IMR-90 (cell line): ENCODE measurements at regions not wholly inside any gene's neighbourhood (a gene's known extent, or its start where the extent isn't known, plus 50 kb on each side); places are given as distances from the start of the nearest gene placed in this dataset.

Experiments used
- ATAC-seq: fragments of 200-7000 bp; cut with Tn5 transposase; 2 replicates; pipeline ENCODE4 v1.9.1; 2020; ENCODE audit warnings: low read depth, mild to moderate bottlenecking, moderate library complexity
- BruUV-seq: library from RNA; stranded (reverse); fragments of 400-500 nt; replicated peaks from 2 replicates; lab custom pipeline; 2021; lab: Mats Ljungman, UMichigan
- CTCF ChIA-PET: fragments of 300-600 bp; formaldehyde crosslinking; extraction: SDS; loops from one replicate; lab custom pipeline; 2021; ENCODE audit warnings: antibody characterized with exemption; lab: Yijun Ruan, JAX
- POLR2A ChIA-PET: fragments of 300-600 bp; sonication (Branson Sonifier 250); formaldehyde crosslinking; loops from one replicate; lab custom pipeline; 2022; ENCODE audit warnings: antibody characterized with exemption; ENCODE audit not compliant: unreplicated experiment; lab: Charles Lee
- DNase-seq: peaks from one replicate; pipeline ENCODE4 v3.0.0; 2013
- H2AFZ ChIP-seq: replicated peaks from 2 replicates; pipeline ENCODE3; 2013; ENCODE audit warnings: low read length, mild to moderate bottlenecking; ENCODE audit not compliant: poor library complexity
- H2AK5ac ChIP-seq: 2 replicates; pipeline ENCODE4 v1.6.1; 2013; ENCODE audit warnings: low read depth, low read length, inconsistent platforms
- H2AK9ac ChIP-seq: replicated peaks from 2 replicates; pipeline ENCODE3; 2013; ENCODE audit warnings: mild to moderate bottlenecking, low read depth, low read length, moderate library complexity; ENCODE audit not compliant: poor library complexity
- H2BK120ac ChIP-seq: 2 replicates; pipeline ENCODE4 v1.6.1; 2013; ENCODE audit warnings: low read depth, low read length, inconsistent platforms
- H2BK15ac ChIP-seq: 3 replicates; pipeline ENCODE4 v1.6.1; 2013; ENCODE audit warnings: low read depth, low read length, inconsistent platforms
- H2BK20ac ChIP-seq: 2 replicates; pipeline ENCODE4 v1.6.1; 2013; ENCODE audit warnings: low read depth, mild to moderate bottlenecking, inconsistent platforms, low read length, moderate library complexity
- H2BK5ac ChIP-seq: 2 replicates; pipeline ENCODE4 v1.6.1; 2013; ENCODE audit warnings: mild to moderate bottlenecking, low read depth, low read length, inconsistent platforms; ENCODE audit not compliant: poor library complexity, severe bottlenecking
- H3K14ac ChIP-seq: replicated peaks from 2 replicates; pipeline ENCODE4 v1.6.1; 2013; ENCODE audit warnings: low read depth, low read length, inconsistent platforms
- H3K18ac ChIP-seq: 2 replicates; pipeline ENCODE4 v1.6.1; 2013; ENCODE audit warnings: low read depth, low read length, control low read depth
- H3K23ac ChIP-seq: 2 replicates; pipeline ENCODE4 v1.6.1; 2013; ENCODE audit warnings: low read depth, low read length, inconsistent platforms
- H3K27ac ChIP-seq: 2 replicates; pipeline ENCODE4 v1.5.1; 2013; ENCODE audit warnings: mild to moderate bottlenecking, control low read depth, low read length; ENCODE audit not compliant: insufficient read depth
- H3K27me3 ChIP-seq: 2 replicates; pipeline ENCODE4 v1.6.1; 2013; ENCODE audit warnings: low read length; ENCODE audit not compliant: control insufficient read depth, insufficient read depth
- H3K36me3 ChIP-seq: 2 replicates; pipeline ENCODE4 v1.6.1; 2013; ENCODE audit warnings: low read length, mixed read lengths; ENCODE audit not compliant: control insufficient read depth, insufficient read depth
- H3K4ac ChIP-seq: 2 replicates; pipeline ENCODE4 v1.6.1; 2013; ENCODE audit warnings: low read depth, low read length, inconsistent platforms
- H3K4me1 ChIP-seq: 2 replicates; pipeline ENCODE4 v1.6.1; 2013; ENCODE audit warnings: low read length, mixed read lengths; ENCODE audit not compliant: control insufficient read depth, insufficient read depth
- H3K4me2 ChIP-seq: 2 replicates; pipeline ENCODE4 v1.6.1; 2013; ENCODE audit warnings: low read depth, mild to moderate bottlenecking, control low read depth, low read length, moderate library complexity
- H3K4me3 ChIP-seq: 2 replicates; pipeline ENCODE4 v1.5.1; 2013; ENCODE audit warnings: low read depth, mild to moderate bottlenecking, control low read depth, low read length, moderate library complexity; ENCODE audit not compliant: insufficient read depth
- H3K56ac ChIP-seq: 2 replicates; pipeline ENCODE4 v1.6.1; 2013; ENCODE audit warnings: low read length, inconsistent platforms; ENCODE audit not compliant: insufficient read depth; ENCODE audit errors: extremely low read depth
- H3K79me1 ChIP-seq, 2 experiments: 2 replicates each; pipeline ENCODE4 v1.6.1; 2013; ENCODE audit warnings: low read length in 2 of 2, inconsistent platforms in 1 of 2, low read depth in 1 of 2
- H3K9ac ChIP-seq: 2 replicates; pipeline ENCODE4 v1.6.1; 2013; ENCODE audit warnings: low read depth, low read length, control low read depth
- H3K9me1 ChIP-seq: 2 replicates; pipeline ENCODE4 v1.6.1; 2013; ENCODE audit warnings: low read length, inconsistent platforms; ENCODE audit not compliant: insufficient read depth
- H3K9me3 ChIP-seq: 2 replicates; pipeline ENCODE4 v1.6.1; 2013; ENCODE audit warnings: low read length; ENCODE audit not compliant: control insufficient read depth, insufficient read depth
- H4K20me1 ChIP-seq: 2 replicates; pipeline ENCODE4 v1.6.1; 2013; ENCODE audit warnings: low read length, inconsistent platforms; ENCODE audit not compliant: insufficient read depth
- H4K5ac ChIP-seq: 2 replicates; pipeline ENCODE4 v1.6.1; 2013; ENCODE audit warnings: mild to moderate bottlenecking, low read depth, low read length, control low read depth
- H4K8ac ChIP-seq, 2 experiments: 2 replicates each; pipeline ENCODE4 v1.6.1; 2013; ENCODE audit warnings: low read depth in 2 of 2, low read length in 2 of 2, control low read depth in 1 of 2, inconsistent platforms in 1 of 2
- H4K91ac ChIP-seq: 2 replicates; pipeline ENCODE4 v1.6.1; 2013; ENCODE audit warnings: low read depth, low read length, inconsistent platforms; ENCODE audit not compliant: insufficient read depth
- CEBPB ChIP-seq: IDR thresholded peaks from 2 replicates; pipeline ENCODE4 v1.6.1; 2012; ENCODE audit warnings: low read depth, low read length, improper control_type of control experiment
- CTCF ChIP-seq: conservative IDR thresholded peaks from 2 replicates; pipeline ENCODE4 v1.5.1; 2012; ENCODE audit warnings: mild to moderate bottlenecking, low read depth, low read length, improper control_type of control experiment
- FOS ChIP-seq: fragments of 150-350 bp; IDR thresholded peaks from 2 replicates; pipeline ENCODE4 v1.6.1; 2016; ENCODE audit warnings: low read depth, low read length
- MAFK ChIP-seq: IDR thresholded peaks from 2 replicates; pipeline ENCODE4 v1.6.1; 2012; ENCODE audit warnings: low read depth, low read length, improper control_type of control experiment
- MAZ ChIP-seq: IDR thresholded peaks from 2 replicates; pipeline ENCODE4 v1.6.1; 2012; ENCODE audit warnings: low read depth, mild to moderate bottlenecking, low read length, improper control_type of control experiment, moderate library complexity, borderline replicate concordance
- NFE2L2 ChIP-seq: fragments of 150-350 bp; IDR thresholded peaks from 2 replicates; pipeline ENCODE4 v1.6.1; 2016; ENCODE audit warnings: low read depth, mild to moderate bottlenecking, low read length
- RAD21 ChIP-seq: IDR thresholded peaks from 2 replicates; pipeline ENCODE4 v1.6.1; 2012; ENCODE audit warnings: low read length, improper control_type of control experiment
- RCOR1 ChIP-seq: IDR thresholded peaks from 2 replicates; pipeline ENCODE4 v1.6.1; 2012; ENCODE audit warnings: mild to moderate bottlenecking, low read length, improper control_type of control experiment; ENCODE audit not compliant: insufficient replicate concordance
- RFX5 ChIP-seq: IDR thresholded peaks from 2 replicates; pipeline ENCODE4 v1.8.0; 2012; ENCODE audit warnings: low read depth, mild to moderate bottlenecking, low read length, moderate library complexity
- SMC3 ChIP-seq: fragments of 150-350 bp; IDR thresholded peaks from 2 replicates; pipeline ENCODE4 v1.6.1; 2016; ENCODE audit warnings: low read depth, mild to moderate bottlenecking, antibody characterized with exemption, low read length, moderate library complexity
- USF2 ChIP-seq: fragments of 150-350 bp; IDR thresholded peaks from 2 replicates; pipeline ENCODE4 v1.6.1; 2017; ENCODE audit warnings: mild to moderate bottlenecking, antibody characterized with exemption, low read length, low read depth
- WGBS, 2 experiments: methylation state at CpG; one replicate each; pipeline versions ENCODE4 v1.1.5 to v1.1.7; 2013; ENCODE audit warnings: missing lambda C conversion rate in 2 of 2; ENCODE audit not compliant: insufficient read length in 1 of 2; ENCODE audit errors: extremely low coverage in 2 of 2; 5-methylcytosine and 5-hydroxymethylcytosine counted together
- dilution Hi-C: fragments of 300-500 bp; cut with HindIII; formaldehyde crosslinking; loops from one replicate; pipeline ENCODE4 v1.14.3; 2018; ENCODE audit warnings: low sequenced_read_pairs; ENCODE audit not compliant: unreplicated experiment
- in situ Hi-C: fragments of 300-500 bp; cut with MboI; formaldehyde crosslinking; loops from 3 replicates; pipeline ENCODE4 v1.14.3; 2019; ENCODE audit warnings: low sequenced_read_pairs, inconsistent platforms, mixed read lengths
- intact Hi-C: fragments of 100-400 bp; cut with micrococcal nuclease; formaldehyde crosslinking; loops from 2 replicates; pipeline ENCODE4 v1.10.0; 2022

DNA sequence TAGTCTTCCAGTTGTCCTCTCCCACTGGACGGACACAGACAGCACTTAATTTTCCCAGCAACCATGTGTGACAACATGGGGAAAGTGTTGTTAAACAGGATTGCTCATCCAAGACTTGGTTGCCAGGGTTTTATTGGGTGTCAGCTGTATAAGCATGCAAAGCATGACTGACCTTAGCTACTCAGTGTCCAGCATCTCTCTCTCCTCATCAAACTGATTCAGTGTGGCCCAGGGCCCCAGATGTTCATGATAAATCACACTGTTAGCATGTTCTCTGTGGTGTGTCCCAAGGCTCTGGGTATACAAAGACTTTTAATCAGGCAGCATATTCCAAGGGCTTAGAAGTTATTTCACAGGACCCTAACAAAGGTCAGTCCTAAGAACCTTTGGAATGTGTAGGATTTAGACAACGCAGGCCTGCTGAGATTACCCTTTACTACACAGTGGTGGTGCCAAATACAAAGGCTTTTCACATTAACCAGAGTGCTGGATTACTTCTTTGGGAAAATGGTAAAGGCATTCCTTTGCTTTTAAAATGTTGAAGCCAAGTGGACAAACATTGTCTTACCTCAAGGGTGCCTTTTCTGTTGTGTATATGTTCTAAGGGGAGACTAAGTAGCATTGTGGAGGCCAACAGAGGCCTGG lies 213.3 kb downstream of the GLUD2 start:
- H3K36me3 ChIP-seq = no peaks in the 10 kb centered on the region
- H4K91ac ChIP-seq = no peak overlapping the region
- no peak overlapping the region for H4K8ac ChIP-seq
- H3K4ac ChIP-seq = no peak overlapping the region
- no peaks in the 10 kb centered on the region for H3K27me3 ChIP-seq
- BruUV-seq = no TSS peak
- no peaks in the 10 kb centered on the region for H3K79me1 ChIP-seq
- H3K27ac ChIP-seq = no peak overlapping the region
- H2BK15ac ChIP-seq = no peak overlapping the region
- no peak overlapping the region for H2AFZ ChIP-seq
- H3K9me1 ChIP-seq = no peaks in the 10 kb centered on the region
- WGBS, 2 experiments = no CpG with 5 or more reads among the region's 2 CpGs
- H2BK5ac ChIP-seq = no peak overlapping the region
- H3K56ac ChIP-seq = no peak overlapping the region
- H3K23ac ChIP-seq = no peak overlapping the region
- H2AK9ac ChIP-seq = no peak overlapping the region
- ChIA-PET POLR2A (no interaction called here), CTCF (no interaction called here)
- H3K4me1 ChIP-seq = no peaks in the 10 kb centered on the region
- no peak overlapping the region for H2AK5ac ChIP-seq
- TF ChIP-seq RCOR1 (no peak), FOS (no peak), USF2 (no peak), CEBPB (no peak), RFX5 (no peak), RAD21 (no peak), SMC3 (no peak), NFE2L2 (no peak), MAFK (no peak), CTCF (no peak), MAZ (no peak)
- ATAC-seq (no peak), DNase-seq (no peak)
- no peak overlapping the region for H3K4me2 ChIP-seq
- no peak overlapping the region for H3K9ac ChIP-seq
- dilution Hi-C loops = no loop called here
- no peak overlapping the region for H3K4me3 ChIP-seq
- no peak overlapping the region for H2BK20ac ChIP-seq
- no peaks in the 10 kb centered on the region for H3K9me3 ChIP-seq
- H2BK120ac ChIP-seq = no peak overlapping the region
- H3K14ac ChIP-seq = no peak overlapping the region
- H4K20me1 ChIP-seq = no peaks in the 10 kb centered on the region
- in situ Hi-C loops = no loop called here
- H4K5ac ChIP-seq = no peak overlapping the region
- intact Hi-C loops = no loop called here
- H3K18ac ChIP-seq = no peak overlapping the region
